ENCODE measurements at regions not wholly inside any gene's neighbourhood (a gene's known extent, or its start where the extent isn't known, plus 50 kb on each side); places are given as distances from the start of the nearest gene placed in this dataset.

- no peak for TF ChIP-seq POLR2A (IDR thresholded peaks at IDR 0.05; ENCODE audit: borderline replicate concordance, extremely low read depth, insufficient read depth, insufficient read length)
- no peak for TF ChIP-seq POLR2AphosphoS5 (IDR thresholded peaks at IDR 0.05; ENCODE audit: low read depth, low read length)
Observed at GRCh38 chr1:166302989-166303758, 136.4 kb upstream of the FAM78B start.
